GM12892 (cell line): ENCODE measurements at regions not wholly inside any gene's neighbourhood (a gene's known extent, or its start where the extent isn't known, plus 50 kb on each side); places are given as distances from the start of the nearest gene placed in this dataset.

Experiments used
- POLR2A ChIP-seq: IDR thresholded peaks from 2 replicates; pipeline ENCODE4 v1.6.1; 2011; ENCODE audit warnings: low read depth, low read length, control low read depth
- POLR2AphosphoS5 ChIP-seq: IDR thresholded peaks from 2 replicates; pipeline ENCODE4 v1.6.1; 2011; ENCODE audit warnings: low read depth, low read length, control low read depth
- TAF1 ChIP-seq: IDR thresholded peaks from 2 replicates; pipeline ENCODE4 v1.6.1; 2011; ENCODE audit warnings: low read depth, mild to moderate bottlenecking, control low read depth, low read length, borderline replicate concordance

- TF ChIP-seq POLR2A (no peak), POLR2AphosphoS5 (no peak), TAF1 (no peak)
Observed at GRCh38 chrX:148422526-148422925, 77.9 kb upstream of the AFF2 start.
